ENCODE measurements at regions not wholly inside any gene's neighbourhood (a gene's known extent, or its start where the extent isn't known, plus 50 kb on each side); places are given as distances from the start of the nearest gene placed in this dataset.

DNA sequence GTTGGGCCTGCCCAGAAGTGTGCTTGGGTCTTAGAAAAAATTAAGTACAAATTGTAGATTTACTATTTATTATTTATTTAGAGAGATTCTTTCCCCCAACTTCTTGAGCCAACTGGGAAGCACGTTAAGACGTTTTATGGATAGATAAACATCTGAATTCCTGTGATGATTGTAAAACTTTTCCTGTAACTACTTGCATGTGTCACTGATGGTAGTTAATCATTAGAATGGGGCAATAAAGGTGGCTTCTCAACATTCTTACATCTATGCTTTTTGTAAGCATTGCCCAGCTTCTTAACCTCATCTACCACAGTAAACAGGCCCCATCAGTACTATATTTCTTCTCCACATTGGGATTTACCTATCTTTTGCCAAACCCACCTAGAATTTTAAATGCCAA, 559.8 kb downstream of the LMO4 start:
- no peak for DNase-seq

DNA sequence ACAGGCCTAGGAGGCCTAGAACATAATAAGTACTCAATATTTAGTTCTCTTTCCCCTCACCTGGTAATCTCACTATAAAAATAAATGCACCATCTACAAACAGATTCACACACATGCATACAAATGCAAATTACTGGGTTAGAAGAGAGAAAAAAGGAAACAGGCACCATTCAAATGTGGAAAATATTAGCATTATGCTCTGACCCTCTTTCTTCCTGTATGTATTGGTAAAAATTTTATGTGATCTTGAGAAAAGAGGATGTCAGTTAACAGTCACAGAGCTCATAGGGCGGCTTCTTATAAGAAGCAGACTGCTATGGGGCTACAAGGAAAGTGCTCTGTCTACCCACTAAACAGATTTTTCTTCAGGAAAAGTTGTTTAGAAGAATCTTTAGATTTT, 565.4 kb downstream of the LMO4 start:
- no peak for DNase-seq

DNA sequence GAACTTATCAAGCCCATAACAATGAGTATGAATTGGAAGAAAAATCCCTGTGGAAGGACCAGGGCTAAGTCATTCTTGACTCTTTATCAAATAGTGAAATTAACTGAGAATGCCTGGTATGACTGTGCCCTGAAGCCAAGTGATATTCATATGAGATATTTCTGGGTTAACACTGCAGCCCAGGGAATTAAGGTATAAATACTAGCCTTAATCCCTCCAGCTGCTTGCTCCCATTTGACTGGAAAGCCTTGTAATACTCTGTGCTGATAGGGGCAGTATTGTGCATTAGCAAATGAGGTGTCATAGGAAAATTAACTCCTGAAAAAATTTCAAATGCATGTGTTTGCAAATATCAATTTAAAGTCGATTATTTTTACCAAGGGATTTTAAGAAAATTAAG, 568.8 kb downstream of the LMO4 start:
- DNase-seq: no peak

DNA sequence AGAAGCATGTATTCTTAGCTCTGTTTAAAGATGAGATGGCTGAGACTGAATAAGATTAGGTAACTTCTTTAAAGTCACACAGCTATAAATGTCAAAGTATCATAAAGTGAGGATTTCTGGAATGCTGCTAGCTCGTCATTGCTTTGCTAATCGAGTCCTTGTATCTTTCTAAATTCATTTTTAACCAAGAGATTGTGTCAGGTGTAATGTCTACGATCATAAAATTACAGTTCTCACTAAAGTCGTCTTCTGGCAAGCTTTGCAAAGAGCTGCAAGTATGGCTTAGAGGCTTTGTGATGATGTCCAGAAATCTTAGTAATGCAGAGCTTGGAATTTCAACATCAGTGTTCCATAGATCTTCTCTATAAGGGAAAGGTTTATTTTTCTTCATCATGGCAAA, 569.8 kb downstream of the LMO4 start:
- no peak for DNase-seq

DNA sequence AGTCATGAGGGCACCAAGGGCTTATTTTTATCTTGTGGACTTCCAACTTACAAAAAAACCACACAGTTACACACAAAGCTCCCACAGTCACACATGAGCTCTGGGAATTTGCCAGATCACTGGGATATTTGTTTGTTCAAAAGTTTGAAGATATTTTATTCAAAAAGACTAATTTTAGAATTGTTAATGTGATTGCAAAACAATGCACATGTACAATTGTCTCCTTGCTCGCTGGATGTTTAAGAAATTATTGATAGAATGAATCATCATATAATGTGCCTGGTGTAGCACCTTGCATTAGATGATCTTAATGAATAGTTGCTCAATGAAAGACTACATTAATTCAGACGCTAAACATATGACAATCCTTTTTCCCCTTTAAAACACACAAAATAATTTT, 570.3 kb downstream of the LMO4 start:
- no peak for DNase-seq

DNA sequence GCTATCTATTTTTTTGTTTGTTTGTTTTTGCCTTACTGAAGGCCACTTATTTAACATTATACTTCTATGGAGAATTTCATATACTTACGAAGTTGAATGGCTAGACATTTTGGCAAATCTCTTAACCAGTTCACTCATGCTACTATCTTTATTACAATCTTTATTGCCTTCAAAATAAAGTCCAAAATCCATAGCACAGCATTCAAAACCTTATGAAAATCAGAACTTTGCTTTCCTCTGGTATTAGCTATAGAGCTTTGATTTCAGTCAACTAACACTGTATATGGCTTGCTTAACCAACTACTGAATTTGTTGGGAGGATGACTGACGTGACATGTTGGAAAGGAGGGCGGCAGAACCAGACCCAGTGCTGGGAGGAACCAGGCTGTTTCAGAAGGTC, 571.1 kb downstream of the LMO4 start:
- no peak for DNase-seq

DNA sequence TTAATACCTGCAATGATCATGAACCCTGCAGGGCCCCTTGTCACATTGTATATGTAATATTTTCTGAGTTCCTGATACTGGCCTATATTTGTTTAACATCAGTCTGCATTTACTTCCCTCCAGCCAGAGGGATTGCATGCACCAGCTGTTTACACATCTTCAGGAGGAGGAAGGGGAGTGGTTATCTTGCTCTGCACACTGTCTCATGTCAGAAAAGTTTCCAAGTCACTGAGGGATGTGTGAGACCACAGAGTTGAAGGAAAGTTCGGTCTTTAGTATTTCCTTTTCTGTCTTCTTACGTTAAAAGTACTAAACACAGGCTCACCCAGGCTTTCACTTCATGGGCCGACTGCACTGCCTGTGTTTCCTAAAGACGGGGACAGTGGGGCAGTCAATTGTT, 574.1 kb downstream of the LMO4 start:
- no peak for DNase-seq

DNA sequence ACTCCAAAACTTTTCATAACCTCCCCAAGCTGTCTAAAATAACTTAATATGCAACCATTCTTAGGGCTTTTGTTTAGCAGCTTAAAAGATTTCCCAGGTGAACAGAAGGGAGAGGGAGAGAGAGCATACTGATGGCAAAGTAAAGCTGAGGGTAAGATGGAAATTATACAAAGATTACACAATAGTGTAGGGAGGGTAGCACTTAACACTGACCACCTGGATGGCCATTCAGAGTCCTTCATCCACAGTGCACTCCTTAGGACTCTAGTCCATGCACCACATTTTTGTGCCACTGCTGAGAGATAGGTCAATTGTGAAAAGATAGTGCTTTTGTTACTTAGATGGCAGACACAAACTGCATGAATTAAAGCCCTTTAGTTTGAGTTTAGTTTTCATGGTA, 574.6 kb downstream of the LMO4 start:
- DNase-seq: no peak

DNA sequence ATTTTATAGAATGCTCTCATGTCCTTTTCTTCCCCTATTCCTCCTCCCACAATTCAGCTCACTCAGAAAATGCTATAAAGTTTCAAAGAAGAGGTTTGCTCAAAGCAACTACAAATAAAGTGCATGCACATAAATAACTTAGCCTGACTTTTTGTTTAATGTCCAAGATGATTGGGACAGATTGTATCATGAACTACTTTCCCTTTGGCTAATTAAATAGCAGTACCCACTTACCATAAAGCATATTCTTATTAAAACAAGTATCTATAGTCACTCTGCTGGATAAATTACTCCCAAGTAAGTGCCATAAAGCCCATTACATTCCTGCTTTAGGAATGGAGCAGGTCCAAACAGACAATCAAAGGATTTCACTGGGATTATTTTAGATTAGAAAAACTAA, 576.0 kb downstream of the LMO4 start:
- no peak for DNase-seq

DNA sequence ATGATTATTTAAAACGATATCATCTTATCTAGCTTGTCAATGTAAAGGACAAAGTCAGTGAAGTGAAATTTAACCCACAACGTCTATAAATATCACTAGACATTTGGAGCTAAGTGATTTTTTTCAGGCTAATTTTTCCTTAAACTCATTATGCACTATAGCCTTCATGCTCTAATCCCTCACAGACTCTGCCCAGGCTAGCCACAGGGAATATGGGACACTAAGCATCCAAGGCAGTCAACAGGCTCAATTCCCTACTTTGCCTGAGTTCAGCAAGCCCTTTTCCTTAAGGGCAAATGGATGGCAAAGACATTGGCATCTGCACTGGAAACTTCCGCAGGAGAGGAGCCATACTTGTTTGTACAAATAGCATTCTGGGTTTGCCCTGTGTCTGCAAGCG, 577.0 kb downstream of the LMO4 start:
- no peak for DNase-seq

DNA sequence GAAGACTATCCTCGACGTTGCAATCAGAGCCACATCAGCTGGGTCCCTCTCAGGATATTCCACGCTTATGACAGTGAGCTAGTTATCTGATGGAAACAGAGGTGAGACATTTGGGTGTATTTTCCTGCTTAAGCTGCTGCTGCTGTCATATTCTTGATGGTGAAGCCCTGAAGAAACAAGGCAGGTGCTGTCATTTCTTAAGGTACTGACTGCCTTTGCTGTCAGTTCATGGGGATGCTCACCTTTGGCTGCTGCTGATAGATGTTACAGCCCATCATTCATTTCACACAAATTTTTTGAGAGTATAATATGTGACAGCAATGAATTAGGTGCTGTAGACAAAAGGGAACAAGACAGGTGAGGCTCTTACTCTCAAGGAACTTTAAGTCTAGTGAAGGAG, 577.4 kb downstream of the LMO4 start:
- no peak for DNase-seq

DNA sequence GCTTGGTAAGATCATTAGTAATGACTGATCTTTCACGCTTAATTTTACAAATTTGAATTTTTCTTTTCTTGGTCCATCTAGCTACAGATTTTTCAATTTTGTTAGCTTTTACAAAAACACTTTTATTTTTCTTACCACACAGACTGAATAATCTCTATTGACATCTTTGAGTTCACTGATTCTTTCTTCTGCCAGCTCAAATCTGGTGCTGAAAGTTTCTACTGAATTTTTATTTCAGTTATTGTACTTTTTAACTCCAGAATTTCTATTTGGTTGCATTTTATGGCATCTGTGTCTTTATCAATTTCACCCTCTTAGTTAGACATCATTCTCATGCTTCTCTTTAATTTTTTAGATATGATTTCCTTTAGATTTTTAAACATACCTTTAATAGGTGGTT, 584.7 kb downstream of the LMO4 start:
- no peak for DNase-seq

DNA sequence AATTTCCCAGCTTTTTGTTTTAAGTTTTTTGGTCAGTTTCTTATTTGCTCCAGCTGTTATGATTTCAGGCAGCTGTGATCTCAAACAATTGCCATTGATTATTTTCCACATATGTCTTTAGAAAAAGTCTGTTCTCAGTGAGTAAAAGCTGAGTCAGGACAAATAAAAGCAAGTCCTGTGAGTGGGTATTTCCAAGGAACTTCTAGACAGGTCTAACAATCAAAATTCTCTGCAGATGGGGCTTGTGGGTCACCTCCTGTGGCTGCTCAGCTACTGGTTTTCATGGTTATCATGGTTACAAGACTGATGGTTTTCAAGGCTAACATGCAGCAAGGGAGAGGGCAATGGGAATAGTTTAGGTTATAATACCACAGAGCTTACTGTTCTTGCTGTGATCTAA, 585.7 kb downstream of the LMO4 start:
- DNase-seq: no peak

DNA sequence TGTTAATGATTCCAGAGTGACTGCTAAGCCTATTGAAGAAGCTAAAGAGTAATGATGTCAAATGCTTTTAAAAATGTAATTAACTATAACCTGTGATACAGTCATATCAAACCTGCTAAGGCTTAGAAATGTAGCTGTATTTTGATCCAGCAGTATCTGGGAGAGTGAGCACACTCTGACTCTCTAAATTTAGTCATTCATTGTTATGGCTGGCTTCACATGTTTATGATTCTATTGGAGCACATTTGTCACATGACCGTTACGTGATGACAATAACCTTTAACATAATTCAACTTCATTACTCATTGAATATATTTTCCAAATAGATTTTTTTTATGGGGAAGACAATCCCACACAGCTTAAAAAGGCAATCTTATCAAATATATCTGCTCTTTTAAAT, 587.1 kb downstream of the LMO4 start:
- DNase-seq: no peak

DNA sequence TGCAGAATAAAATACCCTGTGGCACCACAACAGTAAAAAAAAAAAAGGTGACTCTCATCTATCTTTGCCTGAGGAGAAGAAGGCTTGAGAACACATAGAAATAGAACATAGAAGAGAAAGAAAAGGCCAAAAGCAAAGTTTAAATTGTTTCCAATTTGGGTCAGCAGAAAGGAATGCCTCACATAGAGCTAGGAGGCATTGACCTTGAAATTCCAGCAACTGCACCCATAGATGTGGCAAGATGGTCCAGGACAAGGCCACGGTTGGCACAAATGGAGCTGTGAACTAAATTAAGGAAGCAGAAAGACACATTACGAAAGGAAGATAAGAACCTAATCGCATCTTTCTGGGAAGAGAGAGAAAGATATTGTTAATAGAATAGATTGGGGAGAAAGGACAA, 588.3 kb downstream of the LMO4 start:
- DNase-seq: no peak

DNA sequence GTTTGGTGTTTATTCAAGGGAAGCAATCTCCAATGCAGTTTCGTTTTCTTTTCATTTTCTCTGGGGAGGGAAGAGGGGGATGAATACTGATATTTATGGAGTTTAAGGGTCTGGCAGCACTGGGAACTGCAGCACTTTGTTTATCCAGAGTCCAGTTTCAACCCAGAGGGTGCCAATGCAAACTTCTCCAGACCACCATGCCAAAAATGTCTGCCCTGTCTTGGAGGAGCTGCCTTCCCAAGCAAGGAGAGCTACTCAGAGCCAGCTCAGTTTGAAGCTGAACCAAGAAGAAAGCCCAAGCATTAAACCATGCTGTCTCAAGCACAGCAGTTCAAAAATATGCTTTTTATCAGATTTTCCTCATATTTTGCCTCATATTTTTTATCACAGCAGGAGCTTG, 589.7 kb downstream of the LMO4 start:
- no peak for DNase-seq

DNA sequence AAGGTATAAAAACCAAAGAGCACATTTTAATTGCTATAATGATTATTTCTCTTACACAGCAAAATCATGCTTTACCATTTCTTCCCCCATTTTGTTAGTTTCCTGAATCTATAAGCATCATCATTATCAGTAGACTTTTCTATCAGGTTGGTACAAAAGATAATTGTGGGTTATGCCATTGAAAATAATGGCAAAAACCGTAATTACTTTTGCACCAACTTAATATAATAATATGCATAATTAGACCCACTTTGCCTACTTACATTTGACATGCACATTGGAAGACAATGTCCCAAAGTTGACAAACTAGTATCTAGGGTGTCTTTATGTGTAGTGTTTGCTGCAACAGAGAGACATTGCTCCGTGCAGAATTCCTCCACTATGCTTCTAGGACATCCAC, 594.2 kb downstream of the LMO4 start:
- DNase-seq: no peak

DNA sequence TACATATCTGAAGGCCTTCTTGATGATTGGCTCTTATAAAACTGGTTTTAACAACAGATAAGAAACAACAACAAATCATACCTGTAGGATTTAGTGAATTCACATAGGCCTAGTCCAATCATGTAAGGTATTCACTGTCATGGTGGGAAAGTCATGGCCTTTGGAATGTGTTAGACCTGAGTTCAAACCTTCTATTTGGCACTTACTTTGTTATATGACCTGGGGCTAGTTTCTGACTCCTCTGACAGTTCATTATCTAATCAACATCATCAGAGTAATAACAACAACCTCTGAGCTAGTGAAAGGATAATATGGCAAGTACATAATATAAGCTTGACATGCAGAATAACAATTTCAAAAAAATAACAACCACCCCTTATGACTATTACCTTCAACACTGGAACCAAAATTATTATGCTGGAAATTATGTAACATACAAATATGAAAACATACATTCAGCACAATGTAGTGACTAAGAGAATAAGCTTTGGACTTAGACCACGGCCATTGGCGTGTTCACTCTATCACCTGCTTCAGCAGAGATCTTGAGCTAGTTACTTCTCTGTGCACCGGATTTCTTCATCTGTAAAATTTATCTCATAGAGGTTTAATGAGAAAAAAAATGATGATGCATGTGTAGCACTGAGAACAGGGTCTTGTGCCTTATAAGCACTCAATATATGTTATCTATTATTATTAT, 597.6 kb downstream of the LMO4 start:
- DNase-seq: no peak

DNA sequence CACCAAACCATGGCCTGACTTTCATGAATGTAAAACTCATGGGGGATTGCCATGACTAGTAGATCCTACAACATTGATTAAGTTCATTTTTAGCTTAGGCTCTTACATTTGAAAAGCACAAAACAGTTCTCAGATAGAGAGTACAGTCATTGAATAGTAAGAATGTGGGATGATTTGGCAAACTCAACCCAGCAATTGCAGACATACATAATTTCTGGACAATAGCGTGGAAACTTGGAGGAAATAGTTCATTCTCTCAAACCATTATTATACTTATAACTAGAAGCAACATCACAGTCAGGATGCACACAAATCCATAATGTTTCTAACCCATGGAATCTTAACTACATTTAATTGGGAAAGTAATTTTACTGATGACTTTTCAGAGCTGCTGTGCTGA, 598.2 kb downstream of the LMO4 start:
- DNase-seq: no peak

DNA sequence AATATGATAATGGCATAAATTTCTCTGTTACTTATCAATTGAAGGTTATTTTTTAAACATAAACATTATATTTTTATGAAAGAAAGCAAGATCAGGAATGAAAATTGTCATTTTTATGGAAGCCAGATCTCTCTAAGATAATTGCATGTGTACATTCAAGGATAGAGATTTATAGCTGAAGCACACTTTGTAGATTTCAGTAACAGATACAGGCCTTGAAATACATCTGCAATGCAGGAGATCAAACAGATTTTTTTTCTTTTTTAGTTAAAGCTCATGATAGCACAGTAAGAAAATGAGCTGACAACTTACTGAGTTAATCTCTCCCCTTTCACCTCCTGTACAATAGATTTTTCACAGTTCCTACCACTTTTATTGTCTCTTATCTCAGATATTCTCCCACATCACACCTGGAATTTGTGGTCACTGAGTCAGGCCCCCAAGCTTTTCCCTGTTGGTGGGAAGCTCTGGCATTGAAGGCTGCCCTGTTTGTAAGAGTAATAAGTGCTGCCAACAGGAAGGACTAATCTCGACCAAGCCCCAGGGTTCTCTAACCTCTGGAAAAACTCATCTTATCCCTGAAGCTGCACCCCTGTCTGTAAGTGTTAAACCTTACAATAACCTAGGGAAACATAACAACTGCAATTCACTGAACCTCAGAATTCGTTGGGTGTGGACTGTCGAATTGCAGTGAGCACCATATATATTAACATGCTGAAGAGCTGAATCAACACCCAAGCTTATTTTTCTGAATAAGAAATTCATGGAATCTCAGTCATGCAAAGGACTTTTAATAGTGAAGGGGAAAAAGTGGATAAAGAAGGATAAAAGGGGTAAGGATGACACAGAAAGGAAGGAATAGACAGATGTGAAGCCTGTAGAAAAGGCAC, 599.0 kb downstream of the LMO4 start:
- no peak for DNase-seq

DNA sequence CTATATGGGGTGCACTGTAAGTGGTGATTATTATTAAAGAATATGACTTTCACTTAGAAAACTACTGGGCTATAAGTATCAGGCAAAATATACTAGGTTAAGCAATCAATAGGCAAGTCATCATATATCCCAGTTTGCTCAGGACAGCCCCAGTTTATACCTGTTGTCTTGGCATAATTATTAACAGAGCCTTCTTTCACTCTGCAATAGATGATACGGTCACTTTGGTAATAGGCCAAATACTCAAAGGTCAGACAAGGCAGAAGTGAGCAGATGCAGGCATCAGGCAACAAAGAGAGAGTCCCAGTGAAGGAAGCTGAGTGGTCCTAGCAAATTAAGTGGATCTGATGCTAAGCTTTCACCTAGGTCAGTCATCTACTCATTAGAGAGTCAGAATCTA, 599.9 kb downstream of the LMO4 start:
- no peak for DNase-seq

DNA sequence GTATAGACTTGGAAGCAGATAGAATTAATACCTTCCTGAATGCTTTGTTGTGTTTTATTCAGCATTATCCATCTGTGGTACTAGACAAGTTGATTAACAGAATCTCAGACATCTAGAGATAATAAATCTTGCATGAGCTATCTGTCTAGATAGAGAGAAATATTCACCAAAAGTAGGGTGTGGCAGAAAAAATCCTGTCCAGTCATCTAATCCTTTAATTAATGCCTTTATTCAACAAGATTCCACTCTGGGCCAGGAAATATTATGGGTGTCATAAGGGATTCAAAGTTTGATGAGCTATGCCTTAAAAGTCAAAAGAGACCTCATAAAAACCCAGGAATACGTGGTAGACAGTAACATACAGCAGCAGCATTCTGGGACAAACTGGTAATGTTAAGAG, 601.2 kb downstream of the LMO4 start:
- no peak for DNase-seq

DNA sequence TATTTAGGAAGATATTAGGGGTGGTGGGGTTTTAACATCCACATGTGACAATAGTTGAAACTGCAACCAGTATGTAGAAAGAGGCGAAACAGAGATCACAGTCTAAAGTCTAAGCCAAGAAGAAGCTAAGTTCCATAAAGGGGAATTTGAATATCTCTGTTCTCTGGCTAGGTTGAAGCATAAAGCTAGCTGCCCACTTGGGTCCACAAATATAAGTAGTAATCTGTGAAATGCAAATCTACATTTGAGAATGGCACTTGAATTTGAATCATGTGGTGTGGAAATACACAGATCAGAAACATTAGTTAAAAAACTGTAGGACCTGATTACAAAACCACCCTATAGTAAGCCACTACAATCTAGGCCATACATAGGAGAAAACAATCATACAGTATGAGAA, 602.1 kb downstream of the LMO4 start:
- no peak for DNase-seq

DNA sequence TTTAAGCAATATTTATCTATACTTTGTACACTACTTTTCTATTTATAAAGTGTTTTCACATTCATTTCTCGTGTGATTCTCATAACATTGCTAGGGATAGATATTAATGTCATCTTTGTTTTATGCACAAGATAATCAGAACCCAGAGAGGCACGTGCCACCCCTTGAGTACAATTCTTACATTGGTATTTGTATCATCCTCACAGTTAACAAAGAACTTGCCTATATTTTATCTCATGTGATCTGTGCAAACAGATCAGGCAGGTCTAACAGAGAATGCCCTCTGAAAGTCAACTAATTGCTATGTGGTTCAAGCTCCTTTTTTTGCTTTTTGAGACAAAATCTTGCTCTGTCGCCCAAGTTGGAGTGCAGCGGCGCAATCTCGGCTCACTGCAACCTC, 604.5 kb downstream of the LMO4 start:
- no peak for DNase-seq

DNA sequence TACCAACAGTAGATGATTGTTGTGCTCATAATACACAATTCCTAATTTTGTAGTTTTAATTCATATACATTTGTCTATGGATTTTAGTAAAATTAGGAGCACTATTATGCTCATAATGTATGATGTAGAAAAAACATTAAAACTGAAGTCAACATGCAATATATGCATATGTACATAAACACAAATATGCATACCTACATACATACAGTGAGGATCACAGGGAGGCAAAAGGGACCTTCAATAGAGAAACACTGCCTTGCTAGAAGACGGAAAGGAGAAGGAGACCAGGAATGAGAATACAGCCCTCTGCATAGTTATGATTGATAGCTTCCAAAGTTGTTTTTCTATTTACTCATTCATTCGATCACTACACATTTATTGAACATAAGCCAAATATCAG, 606.5 kb downstream of the LMO4 start:
- no peak for DNase-seq
